ENCODE measurements at regions not wholly inside any gene's neighbourhood (a gene's known extent, or its start where the extent isn't known, plus 50 kb on each side); places are given as distances from the start of the nearest gene placed in this dataset.

- TF ChIP-seq RAD21 (IDR thresholded peaks at IDR 0.05), result no peak
Measured at GRCh38 chr22:44616461-44616860, 85.5 kb upstream of the PRR5 start (continued).

GRCh38 chr22:44615602-44616180 lies 86.3 kb upstream of the PRR5 start:
- TF ChIP-seq FOXA2 (IDR thresholded peaks at IDR 0.05), result no peak
- no peak for TF ChIP-seq RXRA (IDR thresholded peaks at IDR 0.05)
- Histone ChIP-seq H3K27me3 (ENCODE audit: control insufficient read depth in 4 of 4, insufficient read depth in 4 of 4, low read length in 3 of 4) (no peaks in the 10 kb centered on the region), H3K27ac (ENCODE audit: low read depth in 1 of 2, low read length in 2 of 2) (no peak overlapping the region), H3K36me3 (ENCODE audit: control insufficient read depth in 4 of 4, insufficient read depth in 3 of 4, low read depth in 1 of 4, low read length in 3 of 4) (no peaks in the 10 kb centered on the region), H3K4me1 (ENCODE audit: control insufficient read depth in 4 of 4, insufficient read depth in 4 of 4, low read length in 3 of 4) (peaks cover 0 to 4% (median 0%) of the 10 kb centered on the region in 4 donors), H3K9me3 (ENCODE audit: control insufficient read depth in 4 of 4, low read length in 3 of 4) (peaks cover 0 to 20% (median 7%) of the 10 kb centered on the region in 4 donors), H3K4me3 (ENCODE audit: low read depth in 1 of 3, low read length in 3 of 3) (no peak overlapping the region), H3K9ac (ENCODE audit: low read depth in 1 of 2, low read length in 2 of 2) (no peak overlapping the region)
- WGBS, result 79% methylated on average over 8 of the region's 8 CpGs
- no peak for DNase-seq (ENCODE audit: low spot score)

GRCh38 chr22:44615146-44615545 lies 86.9 kb upstream of the PRR5 start:
- H3K27me3 ChIP-seq (ENCODE audit: control insufficient read depth in 4 of 4, insufficient read depth in 4 of 4, low read length in 3 of 4), result no peaks in the 10 kb centered on the region
- TF ChIP-seq TAF1 (conservative IDR thresholded peaks at IDR 0.05) (no peak), JUND (IDR thresholded peaks at IDR 0.05) (no peak), CTCF (IDR thresholded peaks at IDR 0.05; ENCODE audit: low read depth, low read length, missing input control) (no peak), RXRA (IDR thresholded peaks at IDR 0.05) (no peak), FOXA2 (IDR thresholded peaks at IDR 0.05) (no peak), FOXA1 (IDR thresholded peaks at IDR 0.05) (no peak), GABPA (IDR thresholded peaks at IDR 0.05 in 1 of 2, conservative IDR thresholded peaks at IDR 0.05 in 1 of 2) (no peak), ZBTB33 (IDR thresholded peaks at IDR 0.05) (no peak), RAD21 (IDR thresholded peaks at IDR 0.05) (no peak)
- TF ChIP-seq, protein P1, sequence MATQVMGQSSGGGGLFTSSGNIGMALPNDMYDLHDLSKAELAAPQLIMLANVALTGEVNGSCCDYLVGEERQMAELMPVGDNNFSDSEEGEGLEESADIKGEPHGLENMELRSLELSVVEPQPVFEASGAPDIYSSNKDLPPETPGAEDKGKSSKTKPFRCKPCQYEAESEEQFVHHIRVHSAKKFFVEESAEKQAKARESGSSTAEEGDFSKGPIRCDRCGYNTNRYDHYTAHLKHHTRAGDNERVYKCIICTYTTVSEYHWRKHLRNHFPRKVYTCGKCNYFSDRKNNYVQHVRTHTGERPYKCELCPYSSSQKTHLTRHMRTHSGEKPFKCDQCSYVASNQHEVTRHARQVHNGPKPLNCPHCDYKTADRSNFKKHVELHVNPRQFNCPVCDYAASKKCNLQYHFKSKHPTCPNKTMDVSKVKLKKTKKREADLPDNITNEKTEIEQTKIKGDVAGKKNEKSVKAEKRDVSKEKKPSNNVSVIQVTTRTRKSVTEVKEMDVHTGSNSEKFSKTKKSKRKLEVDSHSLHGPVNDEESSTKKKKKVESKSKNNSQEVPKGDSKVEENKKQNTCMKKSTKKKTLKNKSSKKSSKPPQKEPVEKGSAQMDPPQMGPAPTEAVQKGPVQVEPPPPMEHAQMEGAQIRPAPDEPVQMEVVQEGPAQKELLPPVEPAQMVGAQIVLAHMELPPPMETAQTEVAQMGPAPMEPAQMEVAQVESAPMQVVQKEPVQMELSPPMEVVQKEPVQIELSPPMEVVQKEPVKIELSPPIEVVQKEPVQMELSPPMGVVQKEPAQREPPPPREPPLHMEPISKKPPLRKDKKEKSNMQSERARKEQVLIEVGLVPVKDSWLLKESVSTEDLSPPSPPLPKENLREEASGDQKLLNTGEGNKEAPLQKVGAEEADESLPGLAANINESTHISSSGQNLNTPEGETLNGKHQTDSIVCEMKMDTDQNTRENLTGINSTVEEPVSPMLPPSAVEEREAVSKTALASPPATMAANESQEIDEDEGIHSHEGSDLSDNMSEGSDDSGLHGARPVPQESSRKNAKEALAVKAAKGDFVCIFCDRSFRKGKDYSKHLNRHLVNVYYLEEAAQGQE (IDR thresholded peaks at IDR 0.05), result no peak
- no peak overlapping the region for H3K9ac ChIP-seq (ENCODE audit: low read depth in 1 of 2, low read length in 2 of 2)
- no peak for DNase-seq (ENCODE audit: low spot score)
- WGBS, result 94% methylated on average over 16 of the region's 16 CpGs
- no peak overlapping the region for H3K4me3 ChIP-seq (ENCODE audit: low read depth in 1 of 3, low read length in 3 of 3)
- H3K9me3 ChIP-seq (ENCODE audit: control insufficient read depth in 4 of 4, low read length in 3 of 4), result peaks cover 0 to 20% (median 7%) of the 10 kb centered on the region in 4 donors
- no peak overlapping the region for H3K27ac ChIP-seq (ENCODE audit: low read depth in 1 of 2, low read length in 2 of 2)
- no peaks in the 10 kb centered on the region for H3K4me1 ChIP-seq (ENCODE audit: control insufficient read depth in 4 of 4, insufficient read depth in 4 of 4, low read length in 3 of 4)
- no peaks in the 10 kb centered on the region for H3K36me3 ChIP-seq (ENCODE audit: control insufficient read depth in 4 of 4, insufficient read depth in 3 of 4, low read depth in 1 of 4, low read length in 3 of 4)

All from liver (tissue), 8 donors.